Fibroblast of peridontal ligament (primary cell): ENCODE measurements at regions not wholly inside any gene's neighbourhood (a gene's known extent, or its start where the extent isn't known, plus 50 kb on each side); places are given as distances from the start of the nearest gene placed in this dataset.
"Not testable (repeated sequence)": the region's sequence is repeated elsewhere in the genome, so short reads cannot be mapped to it uniquely, and the experiment has no call there.

Source experiments
- DNase-seq: peaks from one replicate; pipeline ENCODE4 v3.0.0-alpha.2; 2010; ENCODE audit errors: extremely low read depth

DNA sequence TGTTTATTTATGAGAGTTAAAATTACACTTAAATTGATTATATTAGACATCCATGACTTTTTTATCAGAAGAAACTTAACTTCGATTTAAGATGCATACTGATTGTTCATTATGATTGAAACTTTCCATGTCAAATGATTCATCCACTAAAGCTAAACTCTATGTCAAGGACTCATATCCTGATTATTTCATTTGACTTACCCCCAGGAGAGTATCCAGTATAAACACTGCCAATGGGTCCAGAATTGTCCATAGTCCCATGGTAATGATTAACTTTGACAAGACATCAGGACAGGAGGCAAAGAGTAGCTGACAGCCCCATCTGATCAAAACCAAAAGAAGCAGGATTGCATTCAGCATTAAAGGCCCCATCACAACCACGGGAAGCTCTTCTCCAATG, 709.9 kb downstream of the TFAP2A start:
- DNase-seq, result no peak

DNA sequence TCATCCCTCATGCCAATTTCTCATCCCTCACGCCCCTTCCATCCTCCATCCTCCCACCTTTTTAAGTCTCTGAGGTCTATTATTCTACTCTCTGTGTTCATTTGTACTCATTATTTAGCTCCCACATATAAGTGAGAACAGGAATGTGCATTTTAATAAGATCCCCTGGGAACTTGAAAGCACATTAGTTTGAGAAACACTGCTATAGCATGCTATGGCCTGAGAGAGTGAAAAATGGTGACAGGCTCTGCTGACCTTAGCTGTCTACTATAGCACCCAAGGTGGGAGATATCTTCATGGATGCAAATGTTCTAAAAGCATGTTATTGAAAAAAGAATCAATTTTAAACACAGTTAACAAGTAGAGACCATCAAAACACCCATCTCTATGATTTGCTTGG, 712.0 kb downstream of the TFAP2A start:
- DNase-seq, result no peak

DNA sequence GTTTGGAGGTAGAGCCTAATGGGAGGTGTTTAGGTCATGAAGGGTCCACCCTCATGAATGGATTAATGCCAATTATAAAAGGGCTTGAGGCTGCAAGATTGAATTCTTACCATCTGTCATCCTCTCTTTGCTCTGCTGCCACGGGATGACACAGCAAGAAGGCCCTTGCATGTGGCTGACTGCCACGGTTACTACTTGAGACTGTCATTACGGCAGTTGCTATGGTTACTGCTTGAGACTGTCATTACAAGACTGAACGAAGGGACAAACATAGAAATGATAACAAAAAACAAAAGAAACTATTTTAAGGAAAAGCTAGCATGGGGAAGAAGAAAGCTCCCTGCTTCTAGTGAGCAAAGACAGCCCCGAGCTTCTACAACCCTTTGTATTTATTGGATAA, 715.0 kb downstream of the TFAP2A start:
- DNase-seq, result no peak

DNA sequence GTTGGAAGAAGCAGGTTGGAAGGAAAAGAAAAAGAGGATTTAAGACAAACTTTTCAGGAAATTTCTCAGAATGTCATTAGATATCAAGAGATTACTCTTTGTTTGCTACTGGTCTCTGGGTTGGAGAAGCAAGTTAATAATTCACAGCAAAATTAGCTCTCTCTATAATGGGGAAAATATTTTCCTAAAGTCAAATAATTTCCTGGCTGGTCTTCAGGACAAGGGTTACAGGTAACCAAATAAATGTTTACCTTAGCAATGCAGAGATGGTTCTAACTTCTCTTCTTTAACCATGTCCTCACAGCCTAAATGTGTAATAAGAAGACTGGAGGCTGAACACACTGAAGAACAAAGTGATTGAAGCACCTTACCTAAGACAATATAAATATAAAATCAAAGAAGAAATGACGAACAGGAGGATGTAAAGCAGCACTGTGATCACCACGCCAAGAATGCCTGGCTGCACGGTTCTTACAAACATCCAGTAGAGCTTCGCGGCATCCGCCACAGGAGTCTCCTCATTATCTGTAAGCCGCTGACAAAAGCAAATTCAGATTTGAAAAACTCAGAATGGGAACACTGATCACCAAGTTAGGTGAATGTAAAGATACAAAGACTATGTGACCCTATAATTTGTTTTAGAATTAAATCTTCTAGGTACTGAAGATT, 717.5 kb downstream of the TFAP2A start:
- DNase-seq, result no peak

DNA sequence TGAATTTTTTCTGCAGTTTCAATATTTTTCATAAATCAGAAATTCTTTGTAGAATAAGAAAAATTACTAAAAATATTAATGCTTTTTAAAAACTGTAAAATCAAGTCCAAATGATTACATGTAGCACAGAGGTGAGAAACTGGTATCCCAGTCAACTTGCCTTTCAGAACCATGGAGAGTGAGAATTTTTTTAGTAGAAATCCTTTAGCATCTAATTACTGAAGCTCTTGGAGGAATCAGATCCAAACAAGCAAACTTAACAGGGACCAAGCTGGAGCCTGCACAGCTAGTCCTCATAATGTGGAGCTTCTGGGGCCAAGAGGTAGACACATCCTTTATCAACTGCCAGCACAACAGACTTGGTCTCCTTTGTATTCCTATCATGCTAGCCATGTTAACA, 724.5 kb downstream of the TFAP2A start:
- no peak for DNase-seq

DNA sequence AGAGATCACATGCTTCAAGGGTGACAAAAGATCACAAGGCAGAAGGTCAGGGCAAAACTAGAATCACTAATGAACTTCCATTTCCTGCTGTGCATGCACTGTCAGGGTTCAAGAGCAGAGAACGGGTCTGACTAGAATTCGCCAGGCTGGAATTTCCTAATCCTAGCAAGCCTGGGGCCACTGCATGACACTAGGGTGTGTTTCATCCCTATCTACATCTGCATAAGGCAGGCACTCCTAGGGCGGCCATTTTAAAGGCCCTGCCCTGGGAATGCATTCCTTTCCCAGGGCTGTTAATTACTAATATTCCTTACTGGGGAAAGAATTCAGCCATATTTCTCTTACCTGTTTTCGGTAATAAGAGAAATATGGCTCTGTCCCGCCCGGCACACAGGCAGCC, 734.1 kb downstream of the TFAP2A start:
- DNase-seq, result not testable (repeated sequence)

DNA sequence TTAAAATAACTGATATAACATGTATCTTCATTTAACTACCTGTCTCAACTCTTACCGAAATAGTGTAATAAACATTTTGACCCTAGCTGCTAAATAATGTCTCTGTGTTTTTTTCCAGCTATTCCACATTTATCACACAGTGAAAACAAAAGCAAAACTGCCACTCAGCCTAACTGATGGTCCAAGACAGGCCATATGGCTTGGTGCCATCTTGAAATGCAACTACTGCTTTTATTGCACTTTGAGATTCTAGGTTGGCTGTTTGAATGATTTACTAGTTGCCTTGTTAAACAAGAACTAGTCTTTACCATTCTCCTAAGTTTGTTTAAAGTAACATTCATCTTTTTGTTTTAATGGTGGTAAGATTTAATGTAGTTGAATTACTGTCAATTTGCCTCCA, 739.8 kb downstream of the TFAP2A start:
- no peak for DNase-seq

DNA sequence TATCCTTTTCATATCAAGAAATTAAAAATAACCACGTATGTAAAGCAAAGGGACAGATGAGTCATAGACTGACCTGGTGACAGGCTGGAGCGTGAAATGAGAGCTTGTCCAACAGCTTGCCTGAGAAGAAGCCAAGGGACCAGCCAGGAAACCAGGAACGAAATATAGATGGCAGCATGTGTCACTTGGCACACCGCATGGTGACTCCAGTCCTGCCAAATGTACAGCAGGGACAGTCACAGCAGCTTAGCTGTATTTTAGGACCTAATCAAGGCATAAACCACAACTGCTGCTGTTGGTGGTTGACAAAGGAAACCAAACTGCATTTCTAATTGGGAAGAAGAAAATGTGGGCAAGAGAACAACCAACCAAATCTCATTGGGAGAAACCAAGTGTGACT, 755.0 kb downstream of the TFAP2A start:
- no peak for DNase-seq

DNA sequence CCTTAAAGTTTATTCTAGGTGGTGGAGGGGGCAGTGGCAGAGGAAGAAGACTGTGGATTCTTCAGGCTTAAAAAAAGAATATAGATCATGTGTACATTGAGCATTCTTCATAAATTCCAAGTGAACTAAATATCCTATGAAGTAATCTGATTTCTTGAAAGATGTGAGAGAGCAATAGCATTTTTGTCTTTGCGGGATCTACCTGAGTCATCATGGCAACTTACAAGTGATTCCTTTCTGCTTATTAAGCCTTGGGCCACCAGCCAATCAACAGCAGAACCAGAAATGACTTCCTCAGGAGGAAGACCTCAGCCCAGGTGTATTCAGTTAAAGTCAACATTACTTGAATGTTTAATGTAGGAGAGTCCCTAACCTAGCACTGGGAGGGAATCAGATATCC, 756.9 kb downstream of the TFAP2A start:
- DNase-seq, result no peak

DNA sequence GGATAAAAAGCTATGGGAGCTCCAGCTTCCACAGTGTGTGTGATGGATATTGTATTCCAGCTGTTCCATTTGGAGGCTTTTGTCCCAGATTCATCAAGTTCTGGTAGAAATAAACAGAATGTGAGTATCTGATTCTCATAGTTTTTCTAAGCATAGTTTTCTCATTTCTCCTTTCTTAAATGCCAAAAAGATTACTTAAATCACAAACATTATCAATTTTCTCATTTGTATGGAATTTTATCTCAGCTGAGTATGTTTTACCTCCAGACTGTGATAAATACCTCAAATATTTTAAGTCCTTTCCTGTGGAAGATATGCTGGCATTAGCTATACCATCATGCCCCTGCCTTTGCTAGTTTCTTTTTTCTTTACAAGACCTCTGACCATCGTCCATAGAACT, 767.3 kb downstream of the TFAP2A start:
- no peak for DNase-seq

DNA sequence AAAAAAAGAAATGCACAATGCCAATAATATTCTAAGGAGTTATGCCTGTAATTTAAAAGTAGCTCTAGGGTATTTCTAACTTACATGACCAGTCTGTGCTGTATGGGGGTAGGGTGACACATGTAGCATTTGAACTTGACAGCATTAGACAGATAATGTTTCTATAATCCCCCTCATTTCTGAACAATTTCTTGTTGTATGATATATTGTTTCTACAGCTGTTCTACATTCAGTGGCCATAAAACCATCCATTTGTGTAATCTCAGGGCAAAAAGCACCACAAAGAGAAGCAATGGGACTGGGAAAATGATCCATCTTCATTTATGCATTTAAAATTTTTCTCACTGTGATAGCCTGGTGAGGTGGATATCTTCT, 767.8 kb downstream of the TFAP2A start:
- no peak for DNase-seq

DNA sequence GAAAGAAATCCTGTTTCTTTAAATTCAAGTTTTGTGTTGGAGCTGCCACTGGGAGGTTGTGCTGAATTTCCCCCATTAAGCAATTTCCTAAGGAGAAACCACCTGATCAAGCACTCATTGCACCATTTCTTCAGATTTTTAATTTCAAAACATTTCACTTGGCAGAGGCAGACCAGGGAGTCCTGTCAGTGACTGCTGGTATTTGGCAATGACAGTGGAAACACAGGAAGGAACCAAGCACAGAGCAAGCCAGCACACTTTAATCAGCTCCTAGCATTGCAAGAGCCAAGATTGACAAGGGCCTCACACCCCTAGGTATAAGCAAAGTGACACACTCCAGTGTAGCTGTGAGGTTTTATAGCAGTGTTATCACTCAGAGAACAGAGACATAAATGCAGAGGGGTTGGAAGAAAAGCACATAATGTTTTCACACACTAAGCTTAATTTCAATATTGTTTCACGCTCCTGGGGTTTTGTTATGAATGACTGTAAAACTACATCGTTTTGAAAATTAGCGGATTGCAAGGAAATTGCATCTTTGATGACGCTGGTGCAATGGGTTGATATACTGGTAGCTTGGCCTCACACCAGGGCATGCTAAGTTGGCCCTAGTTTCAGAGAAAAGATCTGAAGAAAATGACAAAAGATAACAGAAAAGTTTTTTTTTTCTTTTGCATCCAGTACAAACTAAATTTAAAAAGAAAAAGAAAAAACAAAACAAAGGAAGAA, 768.4 kb downstream of the TFAP2A start:
- DNase-seq, result no peak

DNA sequence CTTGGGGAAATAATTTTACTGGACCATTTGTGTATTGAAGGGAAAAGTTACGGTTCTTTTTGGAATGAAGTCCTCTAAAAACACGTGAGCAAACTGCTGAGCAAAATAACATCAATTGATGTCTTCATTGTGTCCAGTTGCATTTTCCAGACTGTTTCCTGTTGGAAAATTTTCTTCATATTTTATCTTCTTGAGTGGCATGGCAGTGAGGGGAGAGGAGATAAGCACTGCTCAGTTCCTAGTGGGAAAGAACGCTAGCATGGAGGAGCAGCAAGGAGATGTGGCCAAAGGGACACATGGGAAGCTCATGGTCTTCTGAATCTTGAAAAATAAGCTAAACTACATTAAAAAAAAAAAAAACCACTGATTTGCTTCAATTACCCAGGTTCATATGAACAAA, 776.0 kb downstream of the TFAP2A start:
- no peak for DNase-seq

DNA sequence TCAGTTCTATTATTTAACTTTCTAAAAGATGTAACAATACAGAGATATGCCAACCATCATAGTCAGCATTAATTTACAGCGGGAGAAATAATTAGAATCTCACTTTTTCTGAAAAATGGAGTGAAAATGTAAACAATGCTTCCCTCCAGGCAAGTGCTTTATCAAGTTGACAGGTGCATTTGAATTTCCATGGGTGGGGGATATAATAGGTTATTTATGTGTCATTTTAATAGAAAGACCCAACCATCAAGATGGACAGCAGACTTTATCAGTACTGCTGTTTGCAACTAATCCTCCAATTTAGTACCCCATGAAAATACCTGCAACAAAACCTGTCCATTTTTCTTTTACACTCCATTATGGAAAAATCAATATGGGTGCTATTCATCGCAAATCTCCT, 780.1 kb downstream of the TFAP2A start:
- no peak for DNase-seq

DNA sequence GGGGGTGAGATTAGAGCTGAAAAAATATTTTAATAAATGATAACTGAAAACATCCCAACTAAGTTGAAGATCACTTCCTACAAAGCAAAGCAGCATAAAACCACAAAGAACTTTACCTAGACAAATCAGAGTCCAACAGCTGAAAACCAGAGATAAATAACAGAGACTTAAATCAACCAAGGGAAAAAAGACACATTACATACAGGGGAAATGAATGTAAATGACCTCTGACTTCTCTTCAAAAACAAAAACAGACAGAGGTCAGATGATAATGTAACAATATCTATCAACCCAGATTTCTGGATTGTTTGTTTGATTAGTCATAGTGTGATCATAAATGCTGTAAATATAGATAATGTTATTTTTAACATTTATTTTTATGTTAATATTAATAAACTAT, 782.8 kb downstream of the TFAP2A start:
- DNase-seq, result no peak

DNA sequence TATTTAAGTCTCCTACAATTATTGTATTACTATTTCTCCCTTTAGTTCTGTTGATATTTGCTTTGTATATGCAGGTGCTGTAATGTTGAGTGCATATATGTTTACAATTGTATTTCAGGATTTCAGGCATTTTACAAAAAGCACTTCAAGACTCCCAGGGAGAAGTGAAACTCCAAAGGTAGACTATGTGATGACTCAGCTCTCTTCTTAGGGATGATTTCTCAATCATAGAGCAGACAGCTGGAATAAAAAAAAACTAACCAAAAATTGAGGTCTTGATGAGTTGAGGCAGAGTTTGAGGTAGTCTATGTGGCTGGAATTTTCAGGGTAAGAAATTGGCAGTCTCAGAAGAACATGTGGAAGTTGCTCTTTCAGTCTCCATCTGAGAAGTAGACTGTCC, 786.1 kb downstream of the TFAP2A start:
- DNase-seq, result no peak

DNA sequence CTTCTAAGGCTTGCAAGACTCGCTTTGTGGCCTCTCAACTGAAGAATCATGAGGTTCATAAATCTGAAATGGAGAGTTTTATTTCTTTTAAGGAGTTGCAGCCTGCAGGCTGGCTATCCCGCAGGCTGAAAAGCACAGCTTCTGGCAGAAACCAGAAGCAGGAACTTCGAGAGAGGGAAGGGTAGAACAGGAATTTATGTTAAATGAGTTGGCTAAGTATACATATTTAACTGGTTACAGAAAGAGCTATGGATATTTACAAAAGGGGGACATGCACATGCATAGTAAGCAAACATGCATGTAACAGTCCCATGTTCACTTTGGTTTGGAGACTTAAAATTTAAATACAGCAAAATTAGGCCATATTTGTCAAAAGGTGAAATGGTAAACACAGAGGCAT, 787.0 kb downstream of the TFAP2A start:
- DNase-seq, result no peak

DNA sequence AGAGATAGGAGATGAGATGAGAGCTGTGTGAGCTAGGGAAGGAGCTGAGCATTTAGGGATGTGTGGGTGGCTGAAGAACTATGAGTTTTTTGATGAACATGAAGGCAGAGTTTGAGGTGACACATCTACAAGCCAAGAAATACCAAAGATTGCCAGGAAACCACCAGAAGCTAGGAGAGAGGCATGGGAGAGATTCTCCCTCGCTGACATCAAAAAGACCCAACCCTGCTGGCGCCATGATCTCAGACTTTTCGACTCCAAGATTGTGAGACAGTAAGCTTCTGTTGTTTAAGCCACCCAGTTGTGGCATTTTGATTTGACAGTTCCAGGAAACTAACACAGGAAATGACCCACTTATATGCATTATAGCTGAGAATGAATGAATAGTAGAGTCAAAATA, 790.9 kb downstream of the TFAP2A start:
- DNase-seq, result no peak

DNA sequence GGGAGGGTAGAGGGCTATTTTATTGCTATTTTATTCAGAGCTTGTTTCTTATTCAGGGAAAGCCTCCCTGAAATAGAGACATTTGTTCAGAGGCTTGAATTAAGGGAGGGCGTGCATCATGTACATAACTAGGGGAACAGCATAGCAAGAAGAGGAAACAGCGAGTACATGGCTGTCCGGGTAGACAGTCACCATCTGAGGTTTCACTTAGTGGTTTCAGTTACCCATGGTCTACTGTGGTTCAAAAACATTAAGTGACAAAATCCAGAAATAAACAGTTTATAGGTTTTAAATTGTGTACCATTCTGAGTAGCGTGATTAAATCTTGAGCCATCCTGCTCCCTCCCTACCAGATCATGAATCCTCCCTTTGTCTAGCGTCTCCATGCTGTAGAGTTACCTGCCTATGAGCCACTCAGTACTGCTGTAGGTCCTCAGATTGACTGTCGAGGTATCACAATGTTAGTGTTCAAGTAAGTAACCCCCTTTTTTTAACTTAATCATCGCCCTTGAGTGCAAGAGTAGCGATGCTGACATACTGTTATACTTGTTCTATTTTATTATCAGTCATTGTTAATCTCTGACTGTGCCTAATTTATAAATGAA, 791.5 kb downstream of the TFAP2A start:
- no peak for DNase-seq

DNA sequence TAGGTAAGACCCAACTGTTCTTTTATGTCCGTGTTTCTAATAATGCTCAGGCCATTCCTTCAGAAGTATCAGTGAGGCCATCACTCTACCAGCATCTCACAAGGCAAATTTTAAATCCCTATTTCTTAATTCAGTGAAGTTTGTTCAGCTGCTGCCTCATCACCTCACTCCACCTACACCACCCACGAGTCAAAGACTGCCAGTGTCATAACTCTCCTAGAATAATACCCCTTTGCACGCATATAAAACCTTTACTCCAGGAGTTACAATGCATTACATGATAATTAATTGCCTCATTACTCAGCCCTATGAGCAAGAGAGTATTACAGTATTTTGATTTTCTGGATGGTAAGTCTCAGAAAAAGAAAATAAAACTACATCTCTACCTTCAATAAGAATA, 793.6 kb downstream of the TFAP2A start:
- DNase-seq, result no peak

DNA sequence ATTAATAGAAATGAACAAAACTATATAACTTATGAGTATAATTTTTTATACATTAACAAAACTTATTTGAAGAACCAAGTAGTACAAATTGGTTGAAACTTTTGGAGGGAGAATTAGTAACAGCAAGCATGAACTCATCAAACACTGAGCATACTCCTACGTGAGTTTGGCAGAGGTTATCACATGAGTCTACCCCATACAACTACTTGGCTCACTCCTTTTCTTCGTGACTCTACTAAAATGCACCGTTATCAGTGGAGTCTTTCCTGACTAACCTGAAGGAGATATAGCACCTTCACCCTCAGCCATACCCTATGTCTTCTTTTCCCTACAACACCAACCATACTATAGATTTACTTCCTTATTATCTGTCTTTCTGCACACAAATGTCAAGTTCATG, 794.2 kb downstream of the TFAP2A start:
- no peak for DNase-seq

DNA sequence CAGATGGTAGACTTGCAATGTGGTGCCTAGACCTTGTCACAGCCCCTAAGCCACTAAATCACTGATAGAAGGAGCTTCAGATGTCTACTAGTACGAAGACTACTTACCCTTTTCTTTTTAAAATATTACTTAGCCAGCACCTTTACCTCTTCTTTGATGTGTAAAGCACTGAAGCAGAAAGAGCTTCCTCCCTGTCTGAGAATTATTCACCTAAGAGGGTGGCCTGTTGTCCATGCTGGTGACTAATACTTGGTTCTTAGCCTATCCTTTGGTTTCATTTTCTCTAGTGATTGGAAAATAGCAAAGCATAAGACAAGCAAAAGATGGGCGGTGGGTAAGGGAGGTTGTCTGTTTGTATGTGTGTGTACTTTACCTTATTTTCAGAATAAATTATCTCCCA, 794.6 kb downstream of the TFAP2A start:
- DNase-seq, result no peak

DNA sequence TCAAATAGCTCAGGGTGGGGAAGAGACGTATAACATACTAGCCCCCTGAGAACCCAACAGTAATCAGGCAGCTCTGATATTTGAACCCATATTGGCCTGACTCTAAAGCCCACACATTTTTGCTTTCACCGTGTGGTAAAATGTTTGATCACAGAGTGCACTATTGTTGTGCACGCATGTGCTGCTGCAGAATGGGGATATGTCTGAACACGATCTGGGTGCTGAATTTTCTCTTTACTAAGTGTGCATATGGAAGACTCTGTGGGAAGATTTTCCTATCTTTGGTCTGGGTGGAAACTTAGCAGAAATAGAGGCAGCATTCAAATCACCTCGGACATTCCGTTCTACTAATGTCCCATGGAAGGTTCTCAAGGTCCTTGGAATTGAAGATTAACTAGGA, 800.1 kb downstream of the TFAP2A start:
- no peak for DNase-seq

DNA sequence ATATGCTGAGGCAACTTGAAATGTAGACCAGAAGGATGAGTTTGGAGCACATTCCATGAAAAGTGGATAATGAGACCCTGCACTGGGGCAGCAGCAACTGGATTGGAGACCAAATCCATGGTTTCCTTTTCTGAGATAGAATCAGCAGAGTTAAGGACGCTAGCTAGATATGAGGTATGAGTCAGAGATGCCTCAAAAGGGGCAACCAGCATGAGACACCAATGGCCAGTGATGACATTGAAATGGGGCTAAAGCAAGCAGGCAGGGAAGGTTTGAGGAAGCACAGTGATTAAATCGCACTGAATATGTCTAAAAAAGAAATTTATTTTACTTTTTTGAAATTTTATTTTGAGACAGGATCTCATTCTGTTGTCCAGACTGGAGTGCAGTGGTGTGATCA, 802.4 kb downstream of the TFAP2A start:
- DNase-seq, result no peak
